Rectal smooth muscle tissue (tissue), 1 donor: ENCODE measurements at regions not wholly inside any gene's neighbourhood (a gene's known extent, or its start where the extent isn't known, plus 50 kb on each side); places are given as distances from the start of the nearest gene placed in this dataset.
"Not testable (repeated sequence)": the region's sequence is repeated elsewhere in the genome, so short reads cannot be mapped to it uniquely, and the experiment has no call there.

Experiments used
- H3K27ac ChIP-seq: one replicate; pipeline ENCODE4 v1.7.0; 2013; ENCODE audit warnings: low read depth, low read length, inconsistent platforms
- H3K27me3 ChIP-seq: one replicate; pipeline ENCODE4 v1.7.0; 2013; ENCODE audit warnings: low read length; ENCODE audit not compliant: control insufficient read depth, insufficient read depth
- H3K36me3 ChIP-seq: one replicate; pipeline ENCODE4 v1.7.0; 2013; ENCODE audit warnings: low read length; ENCODE audit not compliant: control insufficient read depth, insufficient read depth
- H3K4me1 ChIP-seq: one replicate; pipeline ENCODE4 v1.7.0; 2013; ENCODE audit warnings: low read length; ENCODE audit not compliant: control insufficient read depth, insufficient read depth
- H3K4me3 ChIP-seq: one replicate; pipeline ENCODE4 v1.7.0; 2013; ENCODE audit warnings: low read length
- H3K9ac ChIP-seq: one replicate; pipeline ENCODE4 v1.7.0; 2013; ENCODE audit warnings: low read length

- H3K27ac ChIP-seq: no peak overlapping the region
- H3K36me3 ChIP-seq: no peaks in the 10 kb centered on the region
- no peaks in the 10 kb centered on the region for H3K4me1 ChIP-seq
Observed at GRCh38 chr15:95132774-95133173, 901.4 kb downstream of the MCTP2 start.

DNA sequence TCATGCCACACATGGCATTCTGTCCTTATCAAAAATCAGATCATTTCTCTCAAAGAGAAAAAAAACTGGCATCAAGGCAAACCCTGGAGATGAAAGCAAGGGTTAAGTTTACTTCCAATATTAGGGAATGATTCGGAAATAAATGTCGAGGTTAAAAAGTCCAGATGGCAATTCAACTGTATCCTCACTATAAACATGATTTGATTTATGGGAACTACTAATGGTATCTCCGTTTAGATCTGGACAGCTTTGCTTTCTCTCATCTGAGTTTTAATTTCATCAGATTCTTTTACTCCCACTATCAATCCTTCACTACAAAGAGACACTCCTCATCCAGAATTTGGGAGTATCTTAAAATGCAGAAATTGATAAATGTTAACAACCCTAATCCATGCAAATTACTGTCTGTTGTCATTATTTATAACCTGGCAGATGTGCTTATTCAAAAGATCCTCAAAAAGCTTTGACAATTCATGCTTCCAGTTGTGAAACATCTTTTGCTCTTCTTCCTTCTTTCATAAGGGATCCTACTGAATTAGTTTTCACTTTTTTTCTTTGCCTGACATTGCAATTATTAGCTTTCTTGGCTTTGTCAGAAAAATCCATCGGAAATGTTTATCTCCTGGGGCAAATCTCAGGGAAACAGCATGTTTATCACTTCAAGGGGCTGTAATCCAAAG, 903.2 kb downstream of the MCTP2 start:
- Histone ChIP-seq H3K4me1 (no peaks in the 10 kb centered on the region), H3K27ac (no peak overlapping the region), H3K27me3 (no peaks in the 10 kb centered on the region), H3K4me3 (no peak overlapping the region), H3K9ac (no peak overlapping the region), H3K36me3 (no peaks in the 10 kb centered on the region)

More at GRCh38 chr15:95132774-95133173, 901.4 kb downstream of the MCTP2 start:
- no peak overlapping the region for H3K4me3 ChIP-seq
- no peaks in the 10 kb centered on the region for H3K27me3 ChIP-seq
- H3K9ac ChIP-seq: no peak overlapping the region

GRCh38 chr15:95138604-95139270, 907.4 kb downstream of the MCTP2 start:
- Histone ChIP-seq H3K9ac (no peak overlapping the region), H3K4me1 (peaks cover 2% of the 10 kb centered on the region), H3K27me3 (no peaks in the 10 kb centered on the region), H3K27ac (no peak overlapping the region), H3K4me3 (no peak overlapping the region), H3K36me3 (no peaks in the 10 kb centered on the region)

DNA sequence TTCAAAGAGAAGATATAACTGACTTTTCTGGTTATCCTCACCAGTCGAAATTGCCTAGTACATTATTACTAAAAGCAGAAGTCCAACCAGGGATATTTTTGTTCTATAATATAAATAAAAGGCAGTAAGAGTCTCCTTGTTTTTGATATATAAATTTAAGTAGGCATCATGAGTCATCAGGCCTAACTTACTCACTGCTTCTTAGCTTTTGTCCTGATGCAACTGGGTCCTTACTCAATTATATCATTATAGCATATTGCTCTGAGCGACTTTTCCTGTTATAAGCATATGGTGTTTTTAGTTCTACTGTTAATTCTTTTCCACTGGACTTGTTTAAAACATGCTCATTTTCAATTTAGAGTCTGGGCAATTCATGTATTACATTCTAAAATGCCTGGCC, 910.1 kb downstream of the MCTP2 start:
- Histone ChIP-seq H3K36me3 (no peaks in the 10 kb centered on the region), H3K27me3 (no peaks in the 10 kb centered on the region), H3K4me3 (no peak overlapping the region), H3K4me1 (peaks cover 2% of the 10 kb centered on the region), H3K9ac (no peak overlapping the region), H3K27ac (no peak overlapping the region)

GRCh38 chr15:95142531-95142930, 911.2 kb downstream of the MCTP2 start:
- no peaks in the 10 kb centered on the region for H3K27me3 ChIP-seq
- no peak overlapping the region for H3K4me3 ChIP-seq
- no peaks in the 10 kb centered on the region for H3K36me3 ChIP-seq
- no peak overlapping the region for H3K27ac ChIP-seq
- no peak overlapping the region for H3K9ac ChIP-seq
- peaks cover 2% of the 10 kb centered on the region for H3K4me1 ChIP-seq

- H3K36me3 ChIP-seq: no peaks in the 10 kb centered on the region
- H3K9ac ChIP-seq: no peak overlapping the region
- no peaks in the 10 kb centered on the region for H3K4me1 ChIP-seq
- H3K27me3 ChIP-seq: no peaks in the 10 kb centered on the region
- H3K27ac ChIP-seq: no peak overlapping the region
- H3K4me3 ChIP-seq: no peak overlapping the region
Observed at GRCh38 chr15:95146481-95146880, 915.1 kb downstream of the MCTP2 start.

- Histone ChIP-seq H3K9ac (no peak overlapping the region), H3K27me3 (no peaks in the 10 kb centered on the region), H3K36me3 (no peaks in the 10 kb centered on the region), H3K4me1 (no peaks in the 10 kb centered on the region), H3K4me3 (no peak overlapping the region), H3K27ac (no peak overlapping the region)
Observed at GRCh38 chr15:95148183-95148582, 916.8 kb downstream of the MCTP2 start.

DNA sequence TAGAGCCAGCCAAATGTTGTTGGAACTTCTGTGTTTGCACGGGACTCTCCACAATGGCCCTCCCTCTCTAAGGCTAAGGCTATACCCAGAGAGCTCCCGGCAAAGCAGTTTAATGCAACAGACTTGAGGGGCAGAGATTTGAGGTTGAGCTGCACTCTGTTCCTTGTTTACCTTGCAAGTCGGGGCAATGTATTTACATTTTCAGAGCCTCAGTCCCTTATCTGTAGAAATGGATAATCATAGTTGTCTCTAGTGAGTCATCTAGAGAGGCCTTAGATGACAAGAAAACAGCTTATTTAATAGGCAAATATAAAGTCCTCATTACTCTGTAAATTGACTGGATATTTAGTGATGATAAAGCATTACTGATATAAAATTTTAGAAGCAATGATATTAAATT, 917.7 kb downstream of the MCTP2 start:
- H3K27ac ChIP-seq: no peak overlapping the region
- no peaks in the 10 kb centered on the region for H3K36me3 ChIP-seq

DNA sequence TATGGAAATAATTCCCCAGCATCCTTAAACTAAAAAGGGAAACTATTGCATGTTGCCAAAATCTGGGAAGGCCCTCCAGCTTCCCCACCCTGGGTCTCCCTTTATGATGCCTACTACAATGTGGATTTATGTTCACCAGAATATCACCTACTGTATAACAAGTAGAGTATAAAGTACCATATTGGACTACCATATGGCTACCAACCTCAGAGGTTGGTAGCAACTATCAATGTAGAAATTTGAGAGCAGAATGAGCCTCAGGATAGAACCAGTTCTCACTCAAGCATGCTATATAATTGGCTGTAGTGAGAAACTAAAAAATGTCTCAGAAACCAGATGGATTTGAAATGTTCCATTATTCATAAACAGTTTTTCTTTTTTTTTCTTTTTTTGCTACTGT, 918.4 kb downstream of the MCTP2 start:
- no peak overlapping the region for H3K9ac ChIP-seq
- H3K4me3 ChIP-seq: no peak overlapping the region
- no peaks in the 10 kb centered on the region for H3K4me1 ChIP-seq
- H3K27me3 ChIP-seq: no peaks in the 10 kb centered on the region
- no peak overlapping the region for H3K27ac ChIP-seq
- no peaks in the 10 kb centered on the region for H3K36me3 ChIP-seq

More for the DNA sequence above, 917.7 kb downstream of the MCTP2 start:
- H3K4me3 ChIP-seq: no peak overlapping the region
- H3K27me3 ChIP-seq: no peaks in the 10 kb centered on the region
- H3K4me1 ChIP-seq: no peaks in the 10 kb centered on the region
- no peak overlapping the region for H3K9ac ChIP-seq

DNA sequence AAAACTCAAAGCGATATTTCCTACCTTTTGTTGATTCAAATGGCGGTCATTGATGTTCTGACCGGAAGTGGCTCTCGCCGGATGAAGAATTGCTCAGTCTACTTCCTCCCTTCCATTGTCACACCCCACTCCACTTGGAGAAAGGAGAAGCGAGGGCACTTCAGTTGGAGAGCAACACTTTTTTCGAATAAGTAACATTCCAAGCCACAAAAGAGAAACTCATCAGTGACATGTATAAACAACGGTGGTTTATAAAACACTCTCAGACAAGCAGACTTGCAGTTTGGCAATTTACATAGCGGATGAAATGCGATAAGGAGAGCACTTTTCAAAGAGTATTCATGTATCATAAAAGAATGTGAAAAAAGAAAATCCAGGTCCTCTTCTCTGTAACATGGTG, 919.1 kb downstream of the MCTP2 start:
- no peaks in the 10 kb centered on the region for H3K4me1 ChIP-seq
- H3K4me3 ChIP-seq: no peak overlapping the region
- no peak overlapping the region for H3K27ac ChIP-seq
- no peaks in the 10 kb centered on the region for H3K36me3 ChIP-seq
- H3K27me3 ChIP-seq: no peaks in the 10 kb centered on the region
- H3K9ac ChIP-seq: no peak overlapping the region

GRCh38 chr15:95152741-95153140, 921.4 kb downstream of the MCTP2 start:
- H3K4me1 ChIP-seq: no peaks in the 10 kb centered on the region
- no peaks in the 10 kb centered on the region for H3K27me3 ChIP-seq
- H3K9ac ChIP-seq: no peak overlapping the region
- no peaks in the 10 kb centered on the region for H3K36me3 ChIP-seq
- no peak overlapping the region for H3K4me3 ChIP-seq
- H3K27ac ChIP-seq: no peak overlapping the region

DNA sequence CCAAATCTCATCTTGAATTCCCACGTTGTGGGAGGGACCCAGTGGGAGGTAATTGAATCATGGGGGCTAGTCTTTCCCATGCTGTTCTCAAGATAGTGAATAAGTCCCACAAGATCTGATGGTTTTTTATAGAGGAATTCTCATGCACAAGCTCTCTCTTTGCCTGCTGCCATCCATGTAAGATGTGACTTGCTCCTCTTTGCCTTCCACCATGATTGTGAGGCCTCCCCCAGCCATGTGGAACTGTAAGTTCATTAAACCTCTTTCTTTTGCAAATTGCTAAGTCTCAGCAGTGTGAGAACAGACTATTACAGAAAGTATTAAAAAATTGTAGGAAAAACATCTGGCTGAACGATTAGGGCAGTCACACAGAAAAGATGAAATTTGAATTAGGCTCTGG, 921.8 kb downstream of the MCTP2 start:
- not testable (repeated sequence) for H3K27me3 ChIP-seq, H3K36me3 ChIP-seq, H3K9ac ChIP-seq, H3K4me3 ChIP-seq, H3K4me1 ChIP-seq, H3K27ac ChIP-seq

- H3K4me3 ChIP-seq: no peak overlapping the region
- no peaks in the 10 kb centered on the region for H3K4me1 ChIP-seq
- no peak overlapping the region for H3K27ac ChIP-seq
- no peaks in the 10 kb centered on the region for H3K27me3 ChIP-seq
- H3K9ac ChIP-seq: no peak overlapping the region
- no peaks in the 10 kb centered on the region for H3K36me3 ChIP-seq
Observed at GRCh38 chr15:95160316-95160715, 929.0 kb downstream of the MCTP2 start.
